ENCODE measurements at regions not wholly inside any gene's neighbourhood (a gene's known extent, or its start where the extent isn't known, plus 50 kb on each side); places are given as distances from the start of the nearest gene placed in this dataset.

GRCh38 chr1:82690411-82690810, 889.7 kb downstream of the ADGRL2 start:
- no peak for TF ChIP-seq CTCF (conservative IDR thresholded peaks at IDR 0.05; ENCODE audit: low read depth, low read length)
- TF ChIP-seq CEBPB (IDR thresholded peaks at IDR 0.05; ENCODE audit: low read depth, low read length), result no peak
- no peak for TF ChIP-seq RFX5 (IDR thresholded peaks at IDR 0.05; ENCODE audit: low read depth, low read length)
- TF ChIP-seq USF2 (IDR thresholded peaks at IDR 0.05; ENCODE audit: low read depth, low read length), result no peak
- TF ChIP-seq RCOR1 (IDR thresholded peaks at IDR 0.05; ENCODE audit: insufficient replicate concordance, low read length), result no peak
- no peak for TF ChIP-seq POLR2A (IDR thresholded peaks at IDR 0.05; ENCODE audit: low read depth, low read length)
- no peak for TF ChIP-seq MAFK (IDR thresholded peaks at IDR 0.05; ENCODE audit: low read depth, low read length)
- no peak for TF ChIP-seq FOS (IDR thresholded peaks at IDR 0.05; ENCODE audit: low read depth, low read length)
- no peak for TF ChIP-seq MAZ (IDR thresholded peaks at IDR 0.05; ENCODE audit: borderline replicate concordance, low read depth, low read length)
- TF ChIP-seq CHD1 (IDR thresholded peaks at IDR 0.05; ENCODE audit: low read depth, low read length), result no peak
- TF ChIP-seq BHLHE40 (IDR thresholded peaks at IDR 0.05; ENCODE audit: low read depth, low read length), result no peak
- TF ChIP-seq SMC3 (IDR thresholded peaks at IDR 0.05; ENCODE audit: low read depth, low read length), result no peak
- TF ChIP-seq NFE2L2 (IDR thresholded peaks at IDR 0.05; ENCODE audit: low read depth, low read length), result no peak
